Stimulated activated naive B cell treated with anti-CD40 and anti-IgM and Interleukin-4, amounts not matched to agents 10 μg/mL and 1 μg/mL and 100 μg/mL, for 72 hours (primary cell): ENCODE measurements at regions not wholly inside any gene's neighbourhood (a gene's known extent, or its start where the extent isn't known, plus 50 kb on each side); places are given as distances from the start of the nearest gene placed in this dataset.

Source experiments
- ATAC-seq, 2 donors: fragments of 150-1000 bp; cut with Tn5 transposase; replicated peaks; 2 replicates each; pipeline ENCODE4 v1.10.0; 2021; ENCODE audit warnings: moderate library complexity in 1 of 2
- DNase-seq: peaks from one replicate; pipeline ENCODE4 v3.0.0; 2021
- H3K27ac Mint-ChIP-seq: one replicate; pipeline ENCODE4 v1.8.0; 2022; ENCODE audit warnings: mild to moderate bottlenecking, mixed read lengths
- H3K27me3 Mint-ChIP-seq, 2 donors: one replicate each; pipeline ENCODE4 v1.8.0; 2022; ENCODE audit warnings: mixed read lengths in 2 of 2
- H3K36me3 Mint-ChIP-seq, 2 donors: one replicate each; pipeline ENCODE4 v1.8.0; 2022; ENCODE audit warnings: mixed read lengths in 2 of 2, mild to moderate bottlenecking in 1 of 2
- H3K4me1 Mint-ChIP-seq, 2 donors: one replicate each; pipeline ENCODE4 v1.8.0; 2022; ENCODE audit warnings: mixed read lengths in 2 of 2, mild to moderate bottlenecking in 1 of 2
- H3K4me3 Mint-ChIP-seq, 2 donors: one replicate each; pipeline ENCODE4 v1.8.0; 2022; ENCODE audit warnings: mild to moderate bottlenecking in 2 of 2, mixed read lengths in 2 of 2, moderate library complexity in 1 of 2
- H3K9me3 Mint-ChIP-seq, 2 donors: one replicate each; pipeline ENCODE4 v1.8.0; 2022; ENCODE audit warnings: mixed read lengths in 2 of 2, mild to moderate bottlenecking in 1 of 2

GRCh38 chr6:165895421-165896165, 232.6 kb upstream of the PDE10A start:
- no peaks in the 10 kb centered on the region for H3K9me3 Mint-ChIP-seq
- H3K27me3 Mint-ChIP-seq: peaks cover 16 to 35% of the 10 kb centered on the region in 2 donors
- no peaks in the 10 kb centered on the region for H3K4me1 Mint-ChIP-seq
- ATAC-seq (no peak), DNase-seq (no peak)
- H3K36me3 Mint-ChIP-seq: no peaks in the 10 kb centered on the region
- no peak overlapping the region for H3K4me3 Mint-ChIP-seq
- H3K27ac Mint-ChIP-seq: no peak overlapping the region

- Mint-ChIP-seq H3K4me1 (peaks cover 0 to 2% of the 10 kb centered on the region in 2 donors), H3K27me3 (peaks cover 17 to 41% of the 10 kb centered on the region in 2 donors), H3K4me3 (no peak overlapping the region), H3K27ac (no peak overlapping the region), H3K36me3 (no peaks in the 10 kb centered on the region), H3K9me3 (no peaks in the 10 kb centered on the region)
- DNase-seq (no peak), ATAC-seq (no peak)
Observed at GRCh38 chr6:165894171-165894825, 231.3 kb upstream of the PDE10A start.

- Mint-ChIP-seq H3K4me1 (peaks cover 0 to 2% of the 10 kb centered on the region in 2 donors), H3K4me3 (no peak overlapping the region), H3K27ac (no peak overlapping the region), H3K9me3 (no peaks in the 10 kb centered on the region), H3K36me3 (no peaks in the 10 kb centered on the region), H3K27me3 (peaks cover 12 to 36% of the 10 kb centered on the region in 2 donors)
- no peak for ATAC-seq
- DNase-seq: no peak
Observed at GRCh38 chr6:165893431-165893830, 230.4 kb upstream of the PDE10A start.

- ATAC-seq: no peak
- peaks cover 11 to 19% of the 10 kb centered on the region in 2 donors for H3K27me3 Mint-ChIP-seq
Observed at GRCh38 chr6:165891320-165891719, 228.3 kb upstream of the PDE10A start.

GRCh38 chr6:165890404-165890735, 227.3 kb upstream of the PDE10A start:
- Mint-ChIP-seq H3K4me1 (peaks cover under 1 to 2% of the 10 kb centered on the region in 2 donors), H3K9me3 (peaks cover 6 to 8% of the 10 kb centered on the region in 2 donors), H3K27ac (no peak overlapping the region), H3K36me3 (no peaks in the 10 kb centered on the region), H3K27me3 (peaks cover 11 to 19% of the 10 kb centered on the region in 2 donors), H3K4me3 (no peak overlapping the region)
- no peak for ATAC-seq
- DNase-seq: no peak

More at GRCh38 chr6:165891320-165891719, 228.3 kb upstream of the PDE10A start:
- Mint-ChIP-seq H3K9me3 (peaks cover 6 to 8% of the 10 kb centered on the region in 2 donors), H3K36me3 (no peaks in the 10 kb centered on the region), H3K4me1 (peaks cover 0 to 2% of the 10 kb centered on the region in 2 donors), H3K4me3 (no peak overlapping the region), H3K27ac (no peak overlapping the region)
- no peak for DNase-seq

GRCh38 chr6:165889636-165890403, 226.8 kb upstream of the PDE10A start:
- peaks cover 2 to 6% of the 10 kb centered on the region in 2 donors for H3K4me1 Mint-ChIP-seq
- no peak for DNase-seq
- H3K4me3 Mint-ChIP-seq: no peak overlapping the region
- H3K36me3 Mint-ChIP-seq: peaks cover 0 to 3% of the 10 kb centered on the region in 2 donors
- H3K27ac Mint-ChIP-seq: no peak overlapping the region
- peak in 1 of 2 donors; percentile 23 for ATAC-seq
- peaks cover 11 to 19% of the 10 kb centered on the region in 2 donors for H3K27me3 Mint-ChIP-seq
- H3K9me3 Mint-ChIP-seq: peaks cover 8 to 9% of the 10 kb centered on the region in 2 donors

GRCh38 chr6:165886169-165886568, 223.1 kb upstream of the PDE10A start:
- no peak for DNase-seq
- Mint-ChIP-seq H3K27me3 (peaks cover 12 to 19% of the 10 kb centered on the region in 2 donors), H3K36me3 (peaks cover 0 to 3% of the 10 kb centered on the region in 2 donors), H3K4me3 (no peak overlapping the region), H3K4me1 (peaks cover 4 to 10% of the 10 kb centered on the region in 2 donors), H3K9me3 (peaks cover 8 to 9% of the 10 kb centered on the region in 2 donors), H3K27ac (no peak overlapping the region)
- ATAC-seq: no peak

GRCh38 chr6:165884813-165885765, 222.0 kb upstream of the PDE10A start:
- Mint-ChIP-seq H3K27me3 (peaks cover 17 to 18% of the 10 kb centered on the region in 2 donors), H3K36me3 (peaks cover 0 to 3% of the 10 kb centered on the region in 2 donors), H3K4me1 (peaks cover 4 to 10% of the 10 kb centered on the region in 2 donors), H3K9me3 (peaks cover 8 to 9% of the 10 kb centered on the region in 2 donors), H3K4me3 (peak overlapping the region; percentile 39 to 77), H3K27ac (no peak overlapping the region)
- peak; percentile 96 to 98 for ATAC-seq
- peak; percentile 61 for DNase-seq

- Mint-ChIP-seq H3K4me1 (peaks cover 2 to 10% of the 10 kb centered on the region in 2 donors), H3K4me3 (no peak overlapping the region), H3K27me3 (peaks cover 12 to 15% of the 10 kb centered on the region in 2 donors), H3K9me3 (peaks cover 8 to 9% of the 10 kb centered on the region in 2 donors), H3K36me3 (peaks cover 0 to 3% of the 10 kb centered on the region in 2 donors), H3K27ac (peak overlapping the region; percentile 39)
- ATAC-seq: no peak
- no peak for DNase-seq
Observed at GRCh38 chr6:165883851-165884640, 221.0 kb upstream of the PDE10A start.

- H3K4me3 Mint-ChIP-seq: no peak overlapping the region
- peaks cover 0 to 6% of the 10 kb centered on the region in 2 donors for H3K9me3 Mint-ChIP-seq
- ATAC-seq (no peak), DNase-seq (no peak)
- peaks cover 2 to 10% of the 10 kb centered on the region in 2 donors for H3K4me1 Mint-ChIP-seq
- peaks cover 18 to 29% of the 10 kb centered on the region in 2 donors for H3K27me3 Mint-ChIP-seq
- peaks cover 0 to 3% of the 10 kb centered on the region in 2 donors for H3K36me3 Mint-ChIP-seq
- no peak overlapping the region for H3K27ac Mint-ChIP-seq
Observed at GRCh38 chr6:165881806-165882205, 218.8 kb upstream of the PDE10A start.

GRCh38 chr6:165880686-165881085, 217.6 kb upstream of the PDE10A start:
- Mint-ChIP-seq H3K36me3 (peaks cover 0 to 3% of the 10 kb centered on the region in 2 donors), H3K9me3 (peaks cover 0 to 4% of the 10 kb centered on the region in 2 donors), H3K27me3 (peaks cover 18 to 29% of the 10 kb centered on the region in 2 donors), H3K27ac (no peak overlapping the region), H3K4me1 (peaks cover 2 to 10% of the 10 kb centered on the region in 2 donors), H3K4me3 (no peak overlapping the region)
- ATAC-seq (no peak), DNase-seq (no peak)

GRCh38 chr6:165877773-165878172, 214.7 kb upstream of the PDE10A start:
- Mint-ChIP-seq H3K4me1 (no peaks in the 10 kb centered on the region), H3K4me3 (no peak overlapping the region), H3K27me3 (peaks cover 20 to 29% of the 10 kb centered on the region in 2 donors), H3K9me3 (peaks cover 0 to 1% of the 10 kb centered on the region in 2 donors), H3K27ac (no peak overlapping the region), H3K36me3 (no peaks in the 10 kb centered on the region)
- DNase-seq: no peak
- no peak for ATAC-seq

- Mint-ChIP-seq H3K9me3 (peaks cover 0 to 1% of the 10 kb centered on the region in 2 donors), H3K4me1 (no peaks in the 10 kb centered on the region), H3K27me3 (peaks cover 20 to 28% of the 10 kb centered on the region in 2 donors), H3K27ac (no peak overlapping the region), H3K4me3 (no peak overlapping the region), H3K36me3 (no peaks in the 10 kb centered on the region)
- DNase-seq (no peak), ATAC-seq (no peak)
Observed at GRCh38 chr6:165877192-165877591, 214.2 kb upstream of the PDE10A start.
